ENCODE measurements at regions not wholly inside any gene's neighbourhood (a gene's known extent, or its start where the extent isn't known, plus 50 kb on each side); places are given as distances from the start of the nearest gene placed in this dataset.
A peak's percentile ranks its signal among the peaks of the same experiment; 100 is the strongest.

- POLR2A ChIA-PET (ENCODE audit: low non-redundant PET), result no interaction called here
- H3K27me3 ChIP-seq (replicated peaks; ENCODE audit: insufficient read depth, low read depth, low read length, poor library complexity), result no peaks in the 10 kb centered on the region
- H3K27ac ChIP-seq (ENCODE audit: low read depth, low read length, poor library complexity, severe bottlenecking), result no peak overlapping the region
- CTCF ChIA-PET, result no interaction called here
- intact Hi-C loops (cut with micrococcal nuclease; ENCODE audit: unreplicated experiment), result no loop called here
- DNase-seq (ENCODE audit: low spot score), result no peak
- H3K4me1 ChIP-seq (ENCODE audit: insufficient read depth, low read length, poor library complexity, severe bottlenecking), result no peaks in the 10 kb centered on the region
- no peaks in the 10 kb centered on the region for H3K9me3 ChIP-seq (ENCODE audit: low read depth, low read length, poor library complexity, severe bottlenecking)
- H3K36me3 ChIP-seq (ENCODE audit: insufficient read depth, low read length, poor library complexity, severe bottlenecking), result no peaks in the 10 kb centered on the region
- no TSS peak for BruUV-seq (replicated peaks)
- TF ChIP-seq CTCF (conservative IDR thresholded peaks at IDR 0.05; ENCODE audit: low read depth, low read length) (no peak), EZH2 (IDR thresholded peaks at IDR 0.05; ENCODE audit: borderline replicate concordance, low read depth, low read length, poor library complexity, severe bottlenecking) (no peak)
- no peak overlapping the region for H3K4me3 ChIP-seq (ENCODE audit: low read depth, low read length, poor library complexity, severe bottlenecking)
These were observed 130.4 kb upstream of the SPRY1 start for GRCh38 chr4:123266221-123266620.

- POLR2A ChIA-PET (ENCODE audit: low non-redundant PET), result no interaction called here
- no TSS peak for BruUV-seq (replicated peaks)
- intact Hi-C loops (cut with micrococcal nuclease; ENCODE audit: unreplicated experiment), result no loop called here
- no peak for DNase-seq (ENCODE audit: low spot score)
- Histone ChIP-seq H3K4me1 (ENCODE audit: insufficient read depth, low read length, poor library complexity, severe bottlenecking) (peaks cover 8% of the 10 kb centered on the region), H3K9me3 (ENCODE audit: low read depth, low read length, poor library complexity, severe bottlenecking) (peaks cover 3% of the 10 kb centered on the region), H3K27me3 (replicated peaks; ENCODE audit: insufficient read depth, low read depth, low read length, poor library complexity) (no peaks in the 10 kb centered on the region), H3K27ac (ENCODE audit: low read depth, low read length, poor library complexity, severe bottlenecking) (no peak overlapping the region), H3K36me3 (ENCODE audit: insufficient read depth, low read length, poor library complexity, severe bottlenecking) (no peaks in the 10 kb centered on the region), H3K4me3 (ENCODE audit: low read depth, low read length, poor library complexity, severe bottlenecking) (no peak overlapping the region)
- no peak for TF ChIP-seq EZH2 (IDR thresholded peaks at IDR 0.05; ENCODE audit: borderline replicate concordance, low read depth, low read length, poor library complexity, severe bottlenecking)
- TF ChIP-seq CTCF (conservative IDR thresholded peaks at IDR 0.05; ENCODE audit: low read depth, low read length), result no peak
- CTCF ChIA-PET, result no interaction called here
These were observed 117.8 kb upstream of the SPRY1 start for GRCh38 chr4:123278755-123279154.

GRCh38 chr4:123283371-123283895 lies 113.2 kb upstream of the SPRY1 start:
- DNase-seq (ENCODE audit: low spot score), result no peak
- Histone ChIP-seq H3K4me3 (ENCODE audit: low read depth, low read length, poor library complexity, severe bottlenecking) (no peak overlapping the region), H3K9me3 (ENCODE audit: low read depth, low read length, poor library complexity, severe bottlenecking) (no peaks in the 10 kb centered on the region), H3K36me3 (ENCODE audit: insufficient read depth, low read length, poor library complexity, severe bottlenecking) (no peaks in the 10 kb centered on the region), H3K27ac (ENCODE audit: low read depth, low read length, poor library complexity, severe bottlenecking) (peak overlapping the region; percentile 20), H3K4me1 (ENCODE audit: insufficient read depth, low read length, poor library complexity, severe bottlenecking) (peaks cover 26% of the 10 kb centered on the region), H3K27me3 (replicated peaks; ENCODE audit: insufficient read depth, low read depth, low read length, poor library complexity) (no peaks in the 10 kb centered on the region)
- TF ChIP-seq CTCF (conservative IDR thresholded peaks at IDR 0.05; ENCODE audit: low read depth, low read length) (no peak), EZH2 (IDR thresholded peaks at IDR 0.05; ENCODE audit: borderline replicate concordance, low read depth, low read length, poor library complexity, severe bottlenecking) (no peak)
- intact Hi-C loops (cut with micrococcal nuclease; ENCODE audit: unreplicated experiment), result no loop called here
- POLR2A ChIA-PET (ENCODE audit: low non-redundant PET), result no interaction called here
- CTCF ChIA-PET, result no interaction called here
- BruUV-seq (replicated peaks), result no TSS peak

Measured in A673 (cell line).